Fibroblast of gingiva (primary cell): ENCODE measurements at regions not wholly inside any gene's neighbourhood (a gene's known extent, or its start where the extent isn't known, plus 50 kb on each side); places are given as distances from the start of the nearest gene placed in this dataset.

Source experiments
- DNase-seq: peaks from one replicate; pipeline ENCODE4 v3.0.0-alpha.2; 2011; ENCODE audit warnings: low read depth

DNA sequence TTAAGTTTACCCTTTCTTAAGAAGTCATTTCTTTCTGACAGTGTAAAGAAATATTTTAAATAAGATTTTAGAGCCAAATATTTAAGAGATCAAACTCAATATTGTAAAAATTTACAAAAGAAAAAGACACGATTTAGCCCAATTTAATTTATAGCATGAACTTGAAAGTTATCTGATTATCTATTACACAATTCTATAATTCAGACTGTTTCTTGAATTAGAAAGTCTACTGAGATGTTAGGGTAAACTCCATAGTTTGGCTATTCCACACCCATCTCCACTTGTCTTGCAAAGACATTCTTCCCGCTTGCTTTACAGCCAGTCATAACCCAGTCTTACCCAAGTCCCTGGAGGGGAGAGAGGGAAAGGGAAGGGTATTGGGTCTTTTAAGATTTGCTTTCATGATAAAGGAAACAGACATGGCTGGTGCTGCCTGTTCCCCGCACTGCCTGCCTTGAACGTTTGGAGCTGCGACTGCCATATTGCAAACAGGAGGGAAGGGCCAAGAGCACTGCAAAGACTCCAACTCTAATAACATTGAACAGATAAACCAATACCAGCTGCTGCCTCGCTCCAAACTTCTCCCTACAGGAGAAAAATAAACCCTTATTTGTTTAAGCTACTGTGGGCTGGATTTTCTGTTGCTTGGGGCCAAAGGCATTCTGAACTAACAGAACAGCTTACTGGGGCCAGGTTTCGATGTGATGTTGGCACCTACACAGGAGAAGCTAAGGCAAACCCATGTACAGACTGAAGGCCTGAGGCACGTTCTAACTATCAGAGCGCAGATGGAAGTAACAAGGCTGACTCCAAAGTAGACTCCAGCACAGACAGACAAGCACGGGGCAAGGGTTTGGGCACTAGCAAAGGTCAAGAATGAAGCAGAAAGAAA lies 552.3 kb upstream of the JARID2 start:
- DNase-seq = no peak

DNA sequence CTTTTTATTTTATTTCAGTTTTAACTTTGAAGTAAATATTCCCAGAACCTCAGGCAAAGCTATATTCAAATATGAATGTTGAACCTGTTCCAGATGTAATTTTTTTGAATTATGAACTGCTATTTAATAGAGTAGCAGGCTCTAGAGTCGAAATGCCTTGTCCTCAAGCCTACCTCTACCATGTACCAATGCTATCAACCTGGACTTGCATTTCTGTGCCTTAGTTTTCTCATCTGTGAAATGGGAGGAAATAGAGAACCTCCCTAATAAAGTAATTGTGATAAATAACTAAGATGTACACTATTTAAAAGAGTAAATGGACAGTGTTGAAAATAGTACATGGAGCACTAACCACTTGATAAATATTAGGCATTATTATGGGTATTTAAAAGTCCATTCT lies 551.6 kb upstream of the JARID2 start:
- DNase-seq = no peak

GRCh38 chr6:14695579-14695978 lies 550.3 kb upstream of the JARID2 start:
- no peak for DNase-seq

- no peak for DNase-seq
Observed at GRCh38 chr6:14696367-14696766, 549.5 kb upstream of the JARID2 start.

DNA sequence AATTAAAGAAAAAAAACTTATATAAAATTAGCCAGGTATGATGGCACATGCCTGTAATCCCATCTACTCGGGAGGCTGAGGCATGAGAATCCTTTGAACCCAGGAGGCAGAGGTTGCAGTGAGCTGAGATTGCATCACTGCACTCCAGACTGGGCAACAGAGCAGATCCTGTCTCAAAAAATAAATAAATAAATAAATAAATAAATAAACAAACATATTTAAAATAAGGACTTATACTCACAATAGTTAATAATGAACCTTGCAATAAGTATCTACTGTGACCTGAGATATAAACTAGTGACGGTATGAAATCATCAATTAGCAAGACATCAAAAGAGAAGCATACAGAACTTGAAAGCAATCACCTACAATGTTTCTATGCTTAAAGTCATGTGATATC lies 548.4 kb upstream of the JARID2 start:
- DNase-seq = no peak

DNA sequence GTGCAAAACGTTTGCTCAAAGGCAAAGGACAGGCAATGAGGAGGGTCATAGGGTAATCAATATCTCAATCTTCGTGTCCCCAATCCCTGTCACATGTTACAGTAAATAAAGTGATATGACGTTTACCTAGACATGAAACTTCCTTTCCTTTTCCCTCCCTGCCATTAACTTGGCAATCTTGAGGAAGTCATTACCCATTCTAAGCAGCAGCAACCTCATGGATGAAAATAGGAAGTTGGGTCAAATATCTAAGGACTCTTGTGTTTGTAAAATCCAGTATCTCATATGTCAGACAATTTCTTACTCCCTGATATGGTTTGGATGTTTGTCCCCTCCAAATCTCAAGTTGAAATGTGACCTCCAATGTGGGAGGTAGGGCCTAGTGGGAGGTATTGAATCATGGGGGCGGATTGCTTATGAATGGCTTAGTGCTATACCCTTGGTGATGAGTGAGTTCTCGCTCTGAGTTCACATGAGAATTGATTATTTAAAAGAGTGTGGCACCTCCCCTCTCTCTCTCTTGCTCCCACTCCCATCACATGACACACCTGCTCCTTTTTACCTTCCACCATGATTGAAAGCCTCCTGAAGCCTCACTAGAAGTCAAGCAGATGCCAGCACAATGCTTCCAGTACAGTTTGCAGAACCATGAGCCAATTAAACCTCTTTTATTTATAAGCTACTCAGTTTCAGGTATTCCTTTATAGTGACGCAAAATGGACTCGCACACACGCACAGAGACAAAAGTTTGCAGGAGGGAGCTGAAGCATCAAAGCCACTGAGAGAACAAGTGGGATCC lies 545.9 kb upstream of the JARID2 start:
- no peak for DNase-seq

DNA sequence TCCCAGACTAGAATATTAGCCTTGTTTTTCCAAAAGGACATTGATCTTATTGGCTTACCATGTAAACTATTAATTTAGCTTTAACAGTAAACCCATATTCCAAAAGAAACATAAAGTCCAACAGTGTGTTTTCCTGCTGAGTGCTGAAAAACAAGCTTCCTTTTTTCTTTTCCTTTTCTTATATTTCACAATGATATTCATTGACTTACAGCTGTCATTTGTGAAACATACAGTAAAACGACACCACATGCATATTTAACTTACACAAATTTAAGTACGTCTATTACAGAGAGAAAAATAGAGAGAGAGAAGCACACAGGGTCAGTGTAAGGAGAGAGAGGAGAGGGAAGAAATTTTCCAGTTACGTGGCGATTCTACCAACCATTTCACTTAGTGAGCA lies 543.9 kb upstream of the JARID2 start:
- DNase-seq = no peak

GRCh38 chr6:14702678-14703077 lies 543.2 kb upstream of the JARID2 start:
- no peak for DNase-seq

- peak; percentile 87 for DNase-seq
Observed at GRCh38 chr6:14703586-14703985, 542.3 kb upstream of the JARID2 start.

DNA sequence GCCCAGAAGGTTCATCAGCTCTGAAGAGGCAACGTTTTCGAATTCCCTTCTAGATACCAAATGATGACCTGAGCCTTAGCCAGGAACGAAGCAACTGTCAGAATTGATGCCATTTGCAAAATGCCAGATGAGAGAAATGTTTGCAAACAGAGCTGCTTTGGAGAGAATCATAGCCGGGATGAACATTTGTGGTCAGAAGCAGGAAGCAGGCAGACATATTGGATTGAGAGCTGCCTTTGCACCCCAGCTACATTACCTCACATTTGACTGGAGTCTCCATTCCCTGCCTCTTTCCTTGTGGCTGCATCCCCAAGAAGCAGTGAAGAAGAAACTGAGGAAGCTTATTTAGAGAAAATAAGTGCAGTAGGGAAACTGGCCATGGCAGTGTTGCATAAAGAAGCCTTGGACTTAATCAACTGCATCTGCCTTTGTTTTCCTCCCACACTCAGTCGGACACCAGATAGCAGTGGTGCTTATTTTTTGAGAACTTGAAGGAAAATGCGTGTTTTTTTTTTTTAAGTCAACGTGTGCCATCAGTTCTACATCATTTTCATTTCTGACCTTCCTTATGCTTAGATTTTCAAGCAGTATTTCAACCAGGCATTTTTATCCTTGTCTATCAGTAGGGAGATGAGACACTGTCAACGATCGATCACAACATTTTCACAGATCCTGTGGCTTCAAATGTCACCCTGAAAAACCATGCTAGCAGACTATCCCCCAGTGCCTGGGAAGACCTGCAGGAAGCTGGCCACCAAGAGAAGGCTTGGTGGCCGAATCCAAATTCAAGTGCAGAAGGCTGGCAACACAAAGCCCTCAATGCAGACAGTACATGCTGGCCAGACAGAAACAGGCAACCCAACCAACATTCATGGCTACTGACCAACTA lies 541.2 kb upstream of the JARID2 start:
- DNase-seq = peak; percentile 60

GRCh38 chr6:14705841-14706377 lies 540.0 kb upstream of the JARID2 start:
- DNase-seq = peak; percentile 15

DNA sequence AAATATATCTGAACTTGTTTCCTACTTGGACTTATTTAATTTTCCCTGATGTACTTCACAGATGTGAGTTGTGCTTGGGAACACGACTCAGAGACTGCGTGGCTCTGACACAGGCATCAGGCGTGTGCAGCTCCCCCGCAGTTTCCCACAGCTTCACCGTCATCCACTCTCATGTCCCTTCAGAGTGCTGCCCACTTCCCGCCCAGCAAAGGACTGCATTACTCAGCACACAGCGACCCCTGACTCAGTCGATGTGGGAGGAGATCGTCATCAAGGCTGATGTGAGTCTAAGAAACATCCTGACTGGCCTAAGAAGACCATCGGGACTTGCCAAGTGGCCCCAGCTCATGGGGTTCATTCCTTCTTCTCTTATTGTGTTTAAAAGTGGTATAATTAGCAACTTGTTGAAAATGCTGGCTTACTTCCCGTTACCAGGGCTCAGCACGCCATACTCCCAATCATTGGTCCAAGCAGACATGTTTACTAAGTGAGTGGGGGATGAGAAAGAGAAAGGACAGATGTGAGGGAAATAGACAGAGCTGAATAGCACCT lies 539.4 kb upstream of the JARID2 start:
- peak; percentile 83 for DNase-seq

- no peak for DNase-seq
Observed at GRCh38 chr6:14707276-14707675, 538.6 kb upstream of the JARID2 start.

- DNase-seq = no peak
Observed at GRCh38 chr6:14707971-14708465, 537.9 kb upstream of the JARID2 start.

DNA sequence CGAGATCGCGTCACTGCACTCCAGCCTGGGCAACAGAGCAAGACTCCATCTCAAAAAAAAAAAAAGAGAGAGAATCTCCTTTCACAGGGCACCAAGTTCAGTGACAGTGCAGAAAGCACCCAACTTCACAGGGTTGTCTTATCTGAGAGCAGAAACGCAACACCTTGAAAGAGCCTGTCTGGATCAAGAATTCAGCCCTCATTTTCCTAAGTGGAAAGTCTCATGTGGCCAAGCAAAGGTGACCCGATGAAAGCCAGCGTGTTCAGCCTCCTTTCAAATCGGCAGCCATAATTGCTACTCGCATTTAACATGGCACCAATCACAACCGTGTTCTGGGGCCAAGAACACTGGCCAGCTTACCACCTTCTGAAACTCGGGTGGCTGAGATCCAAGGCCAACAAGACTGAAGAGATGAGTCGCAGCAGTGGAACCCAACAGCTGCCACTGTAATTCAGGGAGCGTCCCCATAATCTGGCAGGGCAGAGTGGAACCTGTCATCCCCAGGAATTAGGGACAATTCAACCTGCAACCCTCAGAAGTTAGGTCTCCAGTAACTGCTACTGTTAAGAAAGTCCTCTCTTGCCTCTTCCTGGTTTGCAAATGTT lies 536.7 kb upstream of the JARID2 start:
- no peak for DNase-seq

DNA sequence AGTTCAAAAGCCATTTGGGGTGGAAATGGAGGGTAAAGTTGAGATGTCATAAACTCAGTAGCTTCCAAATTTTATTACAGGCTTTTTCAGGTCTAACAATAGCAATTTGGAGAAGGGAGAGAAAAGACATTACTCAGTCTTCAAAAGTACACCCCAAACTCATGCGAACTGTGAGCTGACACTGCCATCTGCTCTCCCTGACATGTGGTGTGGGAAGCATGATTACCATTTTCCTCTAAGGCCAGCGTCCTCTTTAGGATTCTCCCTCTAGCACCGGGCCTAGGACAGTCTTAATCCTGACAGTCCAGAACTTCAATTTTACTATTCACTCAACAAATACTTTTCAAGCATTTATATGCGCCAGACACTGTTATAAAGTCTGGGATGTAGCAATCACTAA lies 536.0 kb upstream of the JARID2 start:
- no peak for DNase-seq

DNA sequence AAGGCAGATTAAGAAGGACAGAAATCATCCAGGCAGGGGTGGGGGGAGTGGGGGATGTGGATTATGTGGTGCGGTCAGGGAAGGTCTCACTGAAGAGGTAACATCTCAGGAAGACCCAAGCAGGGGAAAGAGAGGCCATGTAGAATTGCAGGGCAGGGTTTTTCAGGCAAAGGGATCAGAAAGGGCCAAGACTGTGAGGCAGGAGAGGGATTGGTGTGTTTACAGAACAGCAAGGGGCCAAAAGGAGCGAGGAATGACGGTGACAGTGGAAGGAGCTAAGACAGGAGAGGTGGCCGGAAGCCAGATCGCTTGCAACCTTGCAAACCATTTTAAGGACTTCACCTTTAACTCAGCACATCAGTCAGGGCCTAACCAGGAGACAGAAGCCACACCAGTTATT lies 535.4 kb upstream of the JARID2 start:
- no peak for DNase-seq

DNA sequence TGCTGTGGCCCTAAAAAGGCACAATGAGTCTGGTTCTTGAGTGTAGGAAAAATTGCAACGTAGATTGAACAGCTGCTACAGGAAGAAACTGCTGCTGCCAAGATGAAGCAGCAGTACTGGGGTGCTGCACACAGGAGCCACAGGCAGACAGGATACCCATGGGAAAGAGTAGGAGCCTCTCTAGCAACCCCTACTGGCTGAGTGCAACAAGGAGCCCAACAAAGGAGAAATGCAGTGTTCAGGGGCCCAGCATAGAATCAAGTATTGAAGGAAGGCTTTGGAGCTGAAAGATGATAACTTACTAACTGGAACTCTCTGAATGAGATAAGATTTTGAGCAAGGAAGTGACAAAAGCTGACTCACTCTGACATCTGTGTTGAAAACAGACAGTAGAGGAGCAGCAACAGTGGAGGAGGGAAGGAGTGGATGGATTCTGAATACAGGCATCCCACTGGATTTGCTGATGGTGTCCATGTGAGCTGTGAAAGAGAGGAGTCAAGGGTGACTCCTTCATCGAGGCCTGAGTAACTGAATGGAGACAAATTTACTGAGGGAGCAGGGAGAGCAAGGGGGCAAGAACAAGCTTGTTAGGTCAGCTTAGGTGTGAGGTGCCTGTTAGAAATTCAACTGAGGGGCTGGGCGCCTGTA lies 534.7 kb upstream of the JARID2 start:
- DNase-seq = peak; percentile 38

GRCh38 chr6:14711704-14712379 lies 534.0 kb upstream of the JARID2 start:
- no peak for DNase-seq
